ENCODE measurements at regions not wholly inside any gene's neighbourhood (a gene's known extent, or its start where the extent isn't known, plus 50 kb on each side); places are given as distances from the start of the nearest gene placed in this dataset.
"Not testable (repeated sequence)": the region's sequence is repeated elsewhere in the genome, so short reads cannot be mapped to it uniquely, and the experiment has no call there.

GRCh38 chr6:10311546-10312405, 103.1 kb downstream of the TFAP2A start:
- H3K4me3 ChIP-seq (replicated peaks in 1 of 3; ENCODE audit: insufficient read depth in 1 of 3, low read depth in 2 of 3, low read length in 3 of 3); CTCF ChIA-PET (ENCODE audit: low intra/inter-chr PET ratio, low total read pairs); DNase-seq (ENCODE audit: low spot score); H3K4me2 ChIP-seq (ENCODE audit: low read depth, low read length); H3K27ac ChIP-seq (ENCODE audit: extremely low read length, insufficient read depth, low read length); POLR2A ChIA-PET; H3K9me3 ChIP-seq (ENCODE audit: low read length); intact Hi-C loops (cut with micrococcal nuclease; ENCODE audit: unreplicated experiment); H3K9ac ChIP-seq (ENCODE audit: insufficient read depth, low read depth, low read length); H3K4me1 ChIP-seq (ENCODE audit: insufficient read depth, low read length); FAIRE-seq; ATAC-seq; H3K79me2 ChIP-seq (ENCODE audit: insufficient read depth, low read length); H2AFZ ChIP-seq (ENCODE audit: low read length); in situ Hi-C loops (cut with HindIII; ENCODE audit: extremely low pct_ligation_motif_present, low pct_unique_long_range_greater_than_20kb); BruUV-seq (replicated peaks); H4K20me1 ChIP-seq (ENCODE audit: insufficient read depth, low read length); H3K36me3 ChIP-seq (replicated peaks in 1 of 2; ENCODE audit: control insufficient read depth in 1 of 2, insufficient read depth in 2 of 2, low read length in 2 of 2): not testable (repeated sequence)
- 0 out of 2 replicates have a peak, but pooled peaks have one; percentile 15 for TF ChIP-seq ZNF121 (CRISPR knock-in tag; IDR thresholded peaks at IDR 0.05)
- H3K27me3 ChIP-seq (ENCODE audit: control insufficient read depth in 1 of 2, insufficient read depth in 2 of 2, low read length in 2 of 2), result peaks cover 0 to 36% of the 10 kb centered on the region in 2 experiments; a peak in 4 of 5 replicates
- WGBS (ENCODE audit: low lambda C conversion rate), result 49% methylated on average over 14 of the region's 14 CpGs

GRCh38 chr6:10310826-10311225, 104.0 kb downstream of the TFAP2A start:
- TF ChIP-seq GATAD2A (CRISPR knock-in tag; IDR thresholded peaks at IDR 0.05) (no peak), MIER2 (CRISPR knock-in tag; IDR thresholded peaks at IDR 0.05) (no peak), MNT (IDR thresholded peaks at IDR 0.05) (peak; percentile 76), NFRKB (IDR thresholded peaks at IDR 0.05) (no peak), ZFY (CRISPR knock-in tag; IDR thresholded peaks at IDR 0.05) (no peak), MED8 (CRISPR knock-in tag; IDR thresholded peaks at IDR 0.05; ENCODE audit: insufficient replicate concordance) (no peak)
- no peaks in the 10 kb centered on the region for H3K9me3 ChIP-seq (ENCODE audit: low read length)
- no peak overlapping the region for H3K9ac ChIP-seq (ENCODE audit: insufficient read depth, low read depth, low read length)
- no peaks in the 10 kb centered on the region for H3K4me1 ChIP-seq (ENCODE audit: insufficient read depth, low read length)
- no peak overlapping the region for H2AFZ ChIP-seq (ENCODE audit: low read length)
- H3K27me3 ChIP-seq (ENCODE audit: control insufficient read depth in 1 of 2, insufficient read depth in 2 of 2, low read length in 2 of 2), result peaks cover 0 to 26% of the 10 kb centered on the region in 2 experiments; a peak in 3 of 5 replicates
- H3K36me3 ChIP-seq (replicated peaks in 1 of 2; ENCODE audit: control insufficient read depth in 1 of 2, insufficient read depth in 2 of 2, low read length in 2 of 2), result no peaks in the 10 kb centered on the region
- no peak overlapping the region for H3K4me3 ChIP-seq (replicated peaks in 1 of 3; ENCODE audit: insufficient read depth in 1 of 3, low read depth in 2 of 3, low read length in 3 of 3)
- no peak overlapping the region for H3K27ac ChIP-seq (ENCODE audit: extremely low read length, insufficient read depth, low read length)
- FAIRE-seq (no peak), DNase-seq (ENCODE audit: low spot score) (no peak), ATAC-seq (no peak)
- in situ Hi-C loops (cut with HindIII; ENCODE audit: extremely low pct_ligation_motif_present, low pct_unique_long_range_greater_than_20kb) (no loop called here), intact Hi-C loops (cut with micrococcal nuclease; ENCODE audit: unreplicated experiment) (no loop called here)
- ChIA-PET CTCF (ENCODE audit: low intra/inter-chr PET ratio, low total read pairs) (no interaction called here), POLR2A (no interaction called here)
- no peaks in the 10 kb centered on the region for H4K20me1 ChIP-seq (ENCODE audit: insufficient read depth, low read length)
- H3K79me2 ChIP-seq (ENCODE audit: insufficient read depth, low read length), result no peaks in the 10 kb centered on the region
- H3K4me2 ChIP-seq (ENCODE audit: low read depth, low read length), result no peak overlapping the region
- WGBS (ENCODE audit: low lambda C conversion rate), result 25% methylated on average over 10 of the region's 10 CpGs
- no TSS peak for BruUV-seq (replicated peaks)

Data from HepG2 (cell line).